ENCODE measurements at regions not wholly inside any gene's neighbourhood (a gene's known extent, or its start where the extent isn't known, plus 50 kb on each side); places are given as distances from the start of the nearest gene placed in this dataset.

GRCh38 chr5:160511280-160511929 lies 89.8 kb downstream of the PTTG1 start:
- no peak for ATAC-seq
- no peaks in the 10 kb centered on the region for H3K27me3 ChIP-seq (ENCODE audit: control insufficient read depth, insufficient read depth)
- H3K4me1 ChIP-seq (ENCODE audit: control insufficient read depth, insufficient read depth, low read length): no peaks in the 10 kb centered on the region
- H3K9me3 ChIP-seq (ENCODE audit: control insufficient read depth, low read length): no peaks in the 10 kb centered on the region
- H3K27ac ChIP-seq (ENCODE audit: low read length): no peak overlapping the region
- WGBS: 65% methylated on average over 12 of the region's 12 CpGs
- no peak overlapping the region for H3K4me3 ChIP-seq (ENCODE audit: low read length)
- DNase-seq: no peak
- intact Hi-C loops (cut with DNase I): no loop called here

Measured in right cardiac atrium (tissue), 5 donors.